Astrocyte (in vitro differentiated cells and primary cell): ENCODE measurements at regions not wholly inside any gene's neighbourhood (a gene's known extent, or its start where the extent isn't known, plus 50 kb on each side); places are given as distances from the start of the nearest gene placed in this dataset.

Experiments used
- DNase-seq: peaks from one replicate; pipeline ENCODE4 v3.0.0-alpha.2; 2010; ENCODE audit warnings: low read depth
- FAIRE-seq: peaks from 2 replicates; lab custom pipeline; 2011; peaks lifted over from hg19 to GRCh38; lab: Jason Lieb, UNC
- H2AFZ ChIP-seq: 2 replicates; pipeline ENCODE4 v1.6.0; 2012; ENCODE audit warnings: low read depth, low read length, inconsistent platforms
- H3K27ac ChIP-seq: 2 replicates; pipeline ENCODE4 v1.5.1; 2011; ENCODE audit warnings: low read depth, low read length, inconsistent platforms
- H3K27me3 ChIP-seq: 2 replicates; pipeline ENCODE4 v1.6.0; 2011; ENCODE audit warnings: low read length, inconsistent platforms; ENCODE audit not compliant: insufficient read depth
- H3K36me3 ChIP-seq: 2 replicates; pipeline ENCODE4 v1.5.1; 2011; ENCODE audit warnings: low read length, inconsistent platforms; ENCODE audit not compliant: insufficient read depth
- H3K4me1 ChIP-seq: 2 replicates; pipeline ENCODE4 v1.5.1; 2011; ENCODE audit warnings: low read length, inconsistent platforms; ENCODE audit not compliant: insufficient read depth
- H3K4me2 ChIP-seq: 2 replicates; pipeline ENCODE4 v1.6.0; 2012; ENCODE audit warnings: low read length, inconsistent platforms
- H3K4me3 ChIP-seq: 2 replicates; pipeline ENCODE4 v1.5.1; 2011; ENCODE audit warnings: low read depth, mild to moderate bottlenecking, low read length, inconsistent platforms; ENCODE audit not compliant: insufficient read depth
- H3K79me2 ChIP-seq: 2 replicates; pipeline ENCODE4 v1.6.0; 2012; ENCODE audit warnings: mild to moderate bottlenecking, low read length, inconsistent platforms; ENCODE audit not compliant: insufficient read depth
- H3K9ac ChIP-seq: 2 replicates; pipeline ENCODE4 v1.6.0; 2012; ENCODE audit warnings: mild to moderate bottlenecking, low read length, inconsistent platforms
- H3K9me3 ChIP-seq: 2 replicates; pipeline ENCODE4 v1.5.1; 2012; ENCODE audit warnings: low read depth, mild to moderate bottlenecking, low read length, inconsistent platforms; ENCODE audit not compliant: insufficient read depth
- H4K20me1 ChIP-seq: 2 replicates; pipeline ENCODE4 v1.6.0; 2012; ENCODE audit warnings: low read length, inconsistent platforms; ENCODE audit not compliant: insufficient read depth
- H3K27ac Mint-ChIP-seq: one replicate; pipeline ENCODE4 v1.8.0; 2021; ENCODE audit warnings: mild to moderate bottlenecking, mixed read lengths; ENCODE audit not compliant: unreplicated experiment
- H3K27me3 Mint-ChIP-seq: one replicate; pipeline ENCODE4 v1.8.0; 2021; ENCODE audit warnings: low read depth, mixed read lengths; ENCODE audit not compliant: unreplicated experiment
- H3K36me3 Mint-ChIP-seq: one replicate; pipeline ENCODE4 v1.8.0; 2021; ENCODE audit warnings: low read depth, mixed read lengths; ENCODE audit not compliant: unreplicated experiment
- H3K4me1 Mint-ChIP-seq: one replicate; pipeline ENCODE4 v1.8.0; 2021; ENCODE audit warnings: low read depth, mixed read lengths; ENCODE audit not compliant: unreplicated experiment
- H3K4me3 Mint-ChIP-seq: one replicate; pipeline ENCODE4 v1.8.0; 2021; ENCODE audit warnings: mild to moderate bottlenecking, moderate library complexity, mixed read lengths; ENCODE audit not compliant: unreplicated experiment
- H3K9me3 Mint-ChIP-seq: one replicate; pipeline ENCODE4 v1.8.0; 2021; ENCODE audit warnings: mild to moderate bottlenecking, mixed read lengths; ENCODE audit not compliant: unreplicated experiment
- EZH2 ChIP-seq: IDR thresholded peaks from 2 replicates; pipeline ENCODE4 v1.6.1; 2012; ENCODE audit warnings: mild to moderate bottlenecking, low read length, inconsistent platforms; ENCODE audit not compliant: insufficient read depth
- TF ChIP-seq, protein P1 (sequence below): IDR thresholded peaks from 2 replicates; pipeline ENCODE4 v1.5.1; 2011; ENCODE audit warnings: low read depth, mild to moderate bottlenecking, inconsistent platforms, low read length, moderate library complexity; ENCODE audit not compliant: insufficient read depth

DNA sequence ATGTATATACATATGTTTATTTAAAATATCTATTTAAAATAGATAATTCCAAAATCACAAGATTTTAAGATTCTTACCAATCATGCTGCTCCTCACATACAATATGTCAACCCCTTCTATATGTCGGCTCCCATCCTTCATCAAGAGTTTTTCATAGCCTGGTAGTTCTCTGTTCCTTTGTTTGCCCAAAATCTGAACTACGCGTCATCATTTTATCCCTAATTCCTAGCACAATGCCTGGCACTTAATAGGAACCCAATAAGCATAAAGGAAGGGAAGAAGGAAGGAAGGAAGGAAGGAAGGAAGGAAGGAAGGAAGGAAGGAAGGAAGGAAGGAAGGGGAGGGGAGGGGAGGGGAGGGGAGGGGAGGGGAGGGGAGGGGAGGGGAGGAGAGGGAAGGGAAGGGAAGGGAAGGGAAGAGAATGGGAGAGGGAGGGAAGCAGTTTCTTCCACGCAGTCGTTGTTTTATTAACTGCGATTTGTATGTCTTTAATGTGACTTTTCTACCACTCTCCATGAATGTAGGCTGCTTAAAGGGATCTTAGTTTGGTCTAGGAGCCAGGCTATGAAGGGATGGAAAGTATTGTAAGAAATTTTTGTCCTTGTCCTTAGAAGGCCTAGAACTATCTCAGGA is 83.3 kb upstream of the PCGF5 start:
- no peak overlapping the region for H3K4me2 ChIP-seq
- Mint-ChIP-seq H3K27ac (no peak overlapping the region), H3K4me3 (no peak overlapping the region), H3K36me3 (no peaks in the 10 kb centered on the region), H3K9me3 (no peaks in the 10 kb centered on the region), H3K4me1 (no peaks in the 10 kb centered on the region), H3K27me3 (no peaks in the 10 kb centered on the region)
- H3K79me2 ChIP-seq = no peaks in the 10 kb centered on the region
- H3K9ac ChIP-seq = no peak overlapping the region
- no peaks in the 10 kb centered on the region for H4K20me1 ChIP-seq
- H3K36me3 ChIP-seq = no peaks in the 10 kb centered on the region
- H3K4me3 ChIP-seq = no peak overlapping the region
- no peak for DNase-seq
- H3K9me3 ChIP-seq = no peaks in the 10 kb centered on the region
- H2AFZ ChIP-seq = no peak overlapping the region
- no peaks in the 10 kb centered on the region for H3K27me3 ChIP-seq
- FAIRE-seq = no peak
- no peaks in the 10 kb centered on the region for H3K4me1 ChIP-seq
- no peak overlapping the region for H3K27ac ChIP-seq
- TF ChIP-seq, protein P1, sequence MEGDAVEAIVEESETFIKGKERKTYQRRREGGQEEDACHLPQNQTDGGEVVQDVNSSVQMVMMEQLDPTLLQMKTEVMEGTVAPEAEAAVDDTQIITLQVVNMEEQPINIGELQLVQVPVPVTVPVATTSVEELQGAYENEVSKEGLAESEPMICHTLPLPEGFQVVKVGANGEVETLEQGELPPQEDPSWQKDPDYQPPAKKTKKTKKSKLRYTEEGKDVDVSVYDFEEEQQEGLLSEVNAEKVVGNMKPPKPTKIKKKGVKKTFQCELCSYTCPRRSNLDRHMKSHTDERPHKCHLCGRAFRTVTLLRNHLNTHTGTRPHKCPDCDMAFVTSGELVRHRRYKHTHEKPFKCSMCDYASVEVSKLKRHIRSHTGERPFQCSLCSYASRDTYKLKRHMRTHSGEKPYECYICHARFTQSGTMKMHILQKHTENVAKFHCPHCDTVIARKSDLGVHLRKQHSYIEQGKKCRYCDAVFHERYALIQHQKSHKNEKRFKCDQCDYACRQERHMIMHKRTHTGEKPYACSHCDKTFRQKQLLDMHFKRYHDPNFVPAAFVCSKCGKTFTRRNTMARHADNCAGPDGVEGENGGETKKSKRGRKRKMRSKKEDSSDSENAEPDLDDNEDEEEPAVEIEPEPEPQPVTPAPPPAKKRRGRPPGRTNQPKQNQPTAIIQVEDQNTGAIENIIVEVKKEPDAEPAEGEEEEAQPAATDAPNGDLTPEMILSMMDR = no peak
- TF ChIP-seq EZH2 = no peak

- Histone ChIP-seq H3K9ac (no peak overlapping the region), H2AFZ (no peak overlapping the region), H3K4me2 (no peak overlapping the region), H3K36me3 (no peaks in the 10 kb centered on the region), H3K4me1 (no peaks in the 10 kb centered on the region), H3K27me3 (no peaks in the 10 kb centered on the region), H3K79me2 (no peaks in the 10 kb centered on the region), H3K4me3 (no peak overlapping the region), H3K27ac (no peak overlapping the region), H4K20me1 (no peaks in the 10 kb centered on the region), H3K9me3 (no peaks in the 10 kb centered on the region)
- Mint-ChIP-seq H3K4me1 (no peaks in the 10 kb centered on the region), H3K4me3 (no peak overlapping the region), H3K9me3 (no peaks in the 10 kb centered on the region), H3K27me3 (no peaks in the 10 kb centered on the region), H3K27ac (no peak overlapping the region), H3K36me3 (no peaks in the 10 kb centered on the region)
- DNase-seq (no peak), FAIRE-seq (no peak)
- no peak for TF ChIP-seq EZH2
- TF ChIP-seq, protein P1 = no peak
Observed at GRCh38 chr10:91137822-91138221, 82.6 kb upstream of the PCGF5 start.

DNA sequence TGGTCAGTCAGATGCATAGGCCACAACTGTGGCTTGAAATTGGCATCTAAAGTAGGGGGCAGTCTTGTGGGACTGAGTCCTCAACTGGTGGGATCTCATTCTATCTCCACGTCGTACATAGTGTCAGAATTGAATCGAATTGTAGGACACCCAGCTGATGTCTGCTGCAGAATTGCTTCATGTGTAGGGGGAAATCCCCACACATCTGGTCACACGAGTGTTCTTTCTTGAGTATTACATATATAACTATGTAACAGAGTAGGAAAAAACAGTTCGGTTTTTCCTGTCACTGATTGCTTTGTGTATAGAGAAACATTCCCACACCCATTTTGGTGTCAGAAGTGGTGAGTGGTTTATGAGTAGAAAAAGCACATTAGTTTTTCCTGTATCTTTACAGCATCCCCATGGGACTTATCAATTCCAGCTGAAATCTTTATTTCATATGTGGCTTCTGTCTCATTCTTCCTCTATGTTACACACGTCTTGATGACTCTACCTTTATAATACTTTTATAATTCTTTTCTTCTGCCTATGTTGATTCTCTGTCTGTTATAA is 79.4 kb upstream of the PCGF5 start:
- Histone ChIP-seq H3K27me3 (no peaks in the 10 kb centered on the region), H3K4me1 (no peaks in the 10 kb centered on the region), H3K4me2 (no peak overlapping the region), H4K20me1 (no peaks in the 10 kb centered on the region), H2AFZ (no peak overlapping the region), H3K27ac (no peak overlapping the region), H3K9ac (no peak overlapping the region), H3K4me3 (no peak overlapping the region), H3K79me2 (no peaks in the 10 kb centered on the region), H3K36me3 (no peaks in the 10 kb centered on the region), H3K9me3 (no peaks in the 10 kb centered on the region)
- Mint-ChIP-seq H3K27ac (no peak overlapping the region), H3K9me3 (no peaks in the 10 kb centered on the region), H3K27me3 (no peaks in the 10 kb centered on the region), H3K4me3 (no peak overlapping the region), H3K36me3 (no peaks in the 10 kb centered on the region), H3K4me1 (peaks cover 3% of the 10 kb centered on the region)
- DNase-seq (no peak), FAIRE-seq (no peak)
- TF ChIP-seq EZH2 = no peak
- TF ChIP-seq, protein P1 = no peak
